SKM-1 (cell line): ENCODE measurements at regions not wholly inside any gene's neighbourhood (a gene's known extent, or its start where the extent isn't known, plus 50 kb on each side); places are given as distances from the start of the nearest gene placed in this dataset.
"Not testable (repeated sequence)": the region's sequence is repeated elsewhere in the genome, so short reads cannot be mapped to it uniquely, and the experiment has no call there.

Experiments
- DNase-seq: peaks from one replicate; lab custom pipeline; 2025; ENCODE audit not compliant: unreplicated experiment; lab: John Stamatoyannopoulos, UW

- DNase-seq: no peak
Measured at GRCh38 chr1:192905049-192905448, 96.2 kb downstream of the RGS2 start.

- DNase-seq: no peak
Measured at GRCh38 chr1:192906334-192906733, 97.5 kb downstream of the RGS2 start.

- no peak for DNase-seq
Measured at GRCh38 chr1:192907545-192908243, 98.9 kb downstream of the RGS2 start.

- DNase-seq: not testable (repeated sequence)
Measured at GRCh38 chr1:192911896-192912656, 103.2 kb downstream of the RGS2 start.

GRCh38 chr1:192913683-192914082 lies 104.8 kb downstream of the RGS2 start:
- DNase-seq: no peak

GRCh38 chr1:192914092-192914491 lies 105.3 kb downstream of the RGS2 start:
- no peak for DNase-seq

- DNase-seq: no peak
Measured at GRCh38 chr1:192914696-192915095, 105.9 kb downstream of the RGS2 start.

- DNase-seq: no peak
Measured at GRCh38 chr1:192916021-192916420, 107.2 kb downstream of the RGS2 start.

GRCh38 chr1:192918259-192918658 lies 109.4 kb downstream of the RGS2 start:
- no peak for DNase-seq

GRCh38 chr1:192920412-192920811 lies 111.6 kb downstream of the RGS2 start:
- DNase-seq: no peak

- DNase-seq: no peak
Measured at GRCh38 chr1:192925609-192926008, 116.8 kb downstream of the RGS2 start.

GRCh38 chr1:192926736-192927135 lies 117.9 kb downstream of the RGS2 start:
- no peak for DNase-seq

GRCh38 chr1:192927496-192927895 lies 118.7 kb downstream of the RGS2 start:
- no peak for DNase-seq

GRCh38 chr1:192929597-192929996 lies 120.8 kb downstream of the RGS2 start:
- no peak for DNase-seq

GRCh38 chr1:192933744-192934143 lies 124.9 kb downstream of the RGS2 start:
- no peak for DNase-seq

- peak; percentile 69 for DNase-seq
Measured at GRCh38 chr1:192936313-192937018, 122.7 kb downstream of the UCHL5 start.

- DNase-seq: no peak
Measured at GRCh38 chr1:192937128-192937527, 122.0 kb downstream of the UCHL5 start.

GRCh38 chr1:192939440-192939839 lies 119.7 kb downstream of the UCHL5 start:
- DNase-seq: no peak

- DNase-seq: no peak
Measured at GRCh38 chr1:192940658-192941057, 118.5 kb downstream of the UCHL5 start.

GRCh38 chr1:192941722-192942411 lies 117.3 kb downstream of the UCHL5 start:
- no peak for DNase-seq

- no peak for DNase-seq
Measured at GRCh38 chr1:192943108-192943507, 116.1 kb downstream of the UCHL5 start.
